GM20000 (cell line): ENCODE measurements at regions not wholly inside any gene's neighbourhood (a gene's known extent, or its start where the extent isn't known, plus 50 kb on each side); places are given as distances from the start of the nearest gene placed in this dataset.

Experiments
- DNase-seq: peaks from one replicate; pipeline ENCODE4 v3.0.0; 2012; ENCODE audit warnings: low spot score
- CTCF ChIP-seq: IDR thresholded peaks from 2 replicates; pipeline ENCODE4 v1.5.1; 2012; ENCODE audit warnings: mild to moderate bottlenecking, control low read depth; ENCODE audit errors: extremely low read depth, missing control alignments

- no peak for DNase-seq
- TF ChIP-seq CTCF = no peak
These were observed 367.5 kb upstream of the GATB start for GRCh38 chr4:152128356-152128755.

- no peak for DNase-seq
- TF ChIP-seq CTCF = no peak
These were observed 365.4 kb upstream of the GATB start for GRCh38 chr4:152126238-152126637.

GRCh38 chr4:152118819-152119553, 358.2 kb upstream of the GATB start:
- DNase-seq = no peak
- no peak for TF ChIP-seq CTCF

GRCh38 chr4:152117933-152118507, 357.2 kb upstream of the GATB start:
- DNase-seq = no peak
- TF ChIP-seq CTCF = no peak

- no peak for TF ChIP-seq CTCF
- DNase-seq = no peak
These were observed 356.7 kb upstream of the GATB start for GRCh38 chr4:152117520-152117919.

GRCh38 chr4:152117054-152117453, 356.2 kb upstream of the GATB start:
- no peak for DNase-seq
- TF ChIP-seq CTCF = no peak

GRCh38 chr4:152115794-152116193, 355.0 kb upstream of the GATB start:
- peak; percentile 37 for DNase-seq

More at GRCh38 chr4:152115794-152116193, 355.0 kb upstream of the GATB start:
- TF ChIP-seq CTCF = no peak
